RWPE2 (cell line): ENCODE measurements at regions not wholly inside any gene's neighbourhood (a gene's known extent, or its start where the extent isn't known, plus 50 kb on each side); places are given as distances from the start of the nearest gene placed in this dataset.

Experiments used
- ATAC-seq: fragments of 200-7000 bp; cut with Tn5 transposase; 3 replicates; pipeline ENCODE4 v1.9.1; 2021; ENCODE audit warnings: low read depth
- DNase-seq: peaks from one replicate; pipeline ENCODE4 v3.0.0-alpha.2; 2020; ENCODE audit warnings: low spot score
- H3K27ac ChIP-seq: fragments of 450-650 bp; 2 replicates; pipeline ENCODE4 v1.5.1; 2017; ENCODE audit warnings: mild to moderate bottlenecking; ENCODE audit not compliant: poor library complexity, severe bottlenecking
- H3K27me3 ChIP-seq: fragments of 250-450 bp; sonication (Bioruptor Pico); 2 replicates; pipeline ENCODE4 v1.5.1; 2021; ENCODE audit warnings: mild to moderate bottlenecking, moderate library complexity; ENCODE audit not compliant: insufficient read depth, poor library complexity, severe bottlenecking
- H3K36me3 ChIP-seq: fragments of 250-450 bp; sonication (Bioruptor Pico); 2 replicates; pipeline ENCODE4 v1.5.1; 2020; ENCODE audit warnings: low read depth, mild to moderate bottlenecking, moderate library complexity
- H3K4me1 ChIP-seq: fragments of 250-450 bp; sonication (Bioruptor Pico); 2 replicates; pipeline ENCODE4 v1.5.1; 2021; ENCODE audit warnings: mild to moderate bottlenecking, moderate library complexity; ENCODE audit not compliant: insufficient read depth, poor library complexity, severe bottlenecking
- H3K4me3 ChIP-seq: fragments of 250-450 bp; sonication (Bioruptor Pico); 2 replicates; pipeline ENCODE4 v1.5.1; 2021; ENCODE audit warnings: mild to moderate bottlenecking, moderate library complexity; ENCODE audit not compliant: severe bottlenecking
- H3K9me3 ChIP-seq: fragments of 250-450 bp; sonication (Bioruptor Pico); 2 replicates; pipeline ENCODE4 v1.5.1; 2021; ENCODE audit warnings: mild to moderate bottlenecking, moderate library complexity; ENCODE audit not compliant: severe bottlenecking
- TF ChIP-seq, protein P1 (sequence below): fragments of 450-650 bp; IDR thresholded peaks from one replicate; pipeline ENCODE4 v1.5.1; 2017; ENCODE audit warnings: mild to moderate bottlenecking, moderate library complexity; ENCODE audit not compliant: poor library complexity, severe bottlenecking

GRCh38 chr2:199092419-199092818 lies 365.3 kb downstream of the SATB2 start:
- H3K27ac ChIP-seq: no peak overlapping the region
- no peaks in the 10 kb centered on the region for H3K4me1 ChIP-seq
- H3K27me3 ChIP-seq: no peaks in the 10 kb centered on the region
- no peaks in the 10 kb centered on the region for H3K9me3 ChIP-seq
- DNase-seq: no peak
- no peaks in the 10 kb centered on the region for H3K36me3 ChIP-seq
- no peak overlapping the region for H3K4me3 ChIP-seq
- TF ChIP-seq, protein P1, sequence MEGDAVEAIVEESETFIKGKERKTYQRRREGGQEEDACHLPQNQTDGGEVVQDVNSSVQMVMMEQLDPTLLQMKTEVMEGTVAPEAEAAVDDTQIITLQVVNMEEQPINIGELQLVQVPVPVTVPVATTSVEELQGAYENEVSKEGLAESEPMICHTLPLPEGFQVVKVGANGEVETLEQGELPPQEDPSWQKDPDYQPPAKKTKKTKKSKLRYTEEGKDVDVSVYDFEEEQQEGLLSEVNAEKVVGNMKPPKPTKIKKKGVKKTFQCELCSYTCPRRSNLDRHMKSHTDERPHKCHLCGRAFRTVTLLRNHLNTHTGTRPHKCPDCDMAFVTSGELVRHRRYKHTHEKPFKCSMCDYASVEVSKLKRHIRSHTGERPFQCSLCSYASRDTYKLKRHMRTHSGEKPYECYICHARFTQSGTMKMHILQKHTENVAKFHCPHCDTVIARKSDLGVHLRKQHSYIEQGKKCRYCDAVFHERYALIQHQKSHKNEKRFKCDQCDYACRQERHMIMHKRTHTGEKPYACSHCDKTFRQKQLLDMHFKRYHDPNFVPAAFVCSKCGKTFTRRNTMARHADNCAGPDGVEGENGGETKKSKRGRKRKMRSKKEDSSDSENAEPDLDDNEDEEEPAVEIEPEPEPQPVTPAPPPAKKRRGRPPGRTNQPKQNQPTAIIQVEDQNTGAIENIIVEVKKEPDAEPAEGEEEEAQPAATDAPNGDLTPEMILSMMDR: no peak
- no peak for ATAC-seq

GRCh38 chr2:199085261-199085660 lies 372.5 kb downstream of the SATB2 start:
- no peaks in the 10 kb centered on the region for H3K4me1 ChIP-seq
- no peak overlapping the region for H3K4me3 ChIP-seq
- H3K9me3 ChIP-seq: no peaks in the 10 kb centered on the region
- TF ChIP-seq, protein P1: no peak
- H3K36me3 ChIP-seq: no peaks in the 10 kb centered on the region
- peak; percentile 25; the same call in 1 of the 3 replicates for ATAC-seq
- no peak for DNase-seq
- H3K27ac ChIP-seq: no peak overlapping the region
- H3K27me3 ChIP-seq: no peaks in the 10 kb centered on the region

DNA sequence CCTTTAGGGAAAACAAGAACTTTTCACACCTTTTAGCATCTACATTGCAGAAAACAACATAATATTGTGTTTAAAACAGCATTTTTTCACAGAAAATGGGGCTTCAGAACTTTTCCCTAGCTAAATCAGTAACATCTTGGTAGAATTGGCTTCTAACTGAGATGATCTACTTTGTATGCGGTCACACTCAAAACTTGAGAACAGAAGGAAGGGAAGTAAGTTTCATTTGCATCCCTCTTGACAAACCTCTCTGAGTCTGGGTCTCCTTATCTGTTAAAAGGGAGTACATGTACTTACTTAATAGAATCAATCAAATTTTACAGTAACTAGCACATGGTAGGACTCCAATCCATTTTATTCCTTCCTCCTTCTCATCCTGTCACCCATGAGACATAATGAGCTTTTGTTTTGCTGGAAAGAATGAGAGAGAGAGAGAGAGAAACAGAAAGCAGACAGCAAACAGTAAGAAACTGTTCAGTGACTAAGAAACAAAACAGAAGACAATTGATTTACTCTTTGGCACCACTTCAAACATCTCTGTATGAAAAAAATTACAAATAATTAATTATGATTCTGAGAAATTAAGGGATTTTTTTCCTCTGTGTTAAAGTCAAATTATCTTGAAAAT lies 387.3 kb downstream of the SATB2 start:
- Histone ChIP-seq H3K4me3 (no peak overlapping the region), H3K4me1 (no peaks in the 10 kb centered on the region), H3K36me3 (no peaks in the 10 kb centered on the region), H3K27ac (no peak overlapping the region), H3K9me3 (no peaks in the 10 kb centered on the region), H3K27me3 (no peaks in the 10 kb centered on the region)
- DNase-seq: no peak
- TF ChIP-seq, protein P1: no peak
- ATAC-seq: no peak

- H3K4me1 ChIP-seq: no peaks in the 10 kb centered on the region
- H3K4me3 ChIP-seq: no peak overlapping the region
- H3K9me3 ChIP-seq: no peaks in the 10 kb centered on the region
- DNase-seq (no peak), ATAC-seq (no peak)
- no peaks in the 10 kb centered on the region for H3K27me3 ChIP-seq
- TF ChIP-seq, protein P1: no peak
- no peak overlapping the region for H3K27ac ChIP-seq
- no peaks in the 10 kb centered on the region for H3K36me3 ChIP-seq
These were observed 393.5 kb downstream of the SATB2 start for GRCh38 chr2:199064201-199064600.

DNA sequence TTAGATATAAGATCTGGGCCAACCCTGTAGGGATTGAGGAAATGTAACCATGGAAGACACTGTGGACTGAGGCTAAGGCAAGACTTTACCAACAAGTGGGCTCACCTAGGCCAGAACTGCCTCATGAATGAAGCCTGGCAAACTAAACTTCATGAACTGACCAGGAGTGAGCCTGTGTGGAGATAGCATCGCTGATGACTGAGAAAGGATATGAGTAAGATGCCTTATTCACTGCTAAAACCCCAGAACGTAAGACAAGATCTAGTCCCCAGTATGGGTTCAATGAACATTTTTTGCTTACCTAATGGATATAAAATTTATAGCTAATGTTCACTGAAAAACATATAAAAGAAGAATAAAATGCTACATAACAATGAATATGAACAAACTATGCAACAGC lies 399.8 kb downstream of the SATB2 start:
- TF ChIP-seq, protein P1: no peak
- ATAC-seq: no peak
- no peaks in the 10 kb centered on the region for H3K4me1 ChIP-seq

More for the DNA sequence above, 399.8 kb downstream of the SATB2 start:
- H3K36me3 ChIP-seq: no peaks in the 10 kb centered on the region
- H3K9me3 ChIP-seq: no peaks in the 10 kb centered on the region
- no peak overlapping the region for H3K27ac ChIP-seq
- no peak for DNase-seq
- H3K27me3 ChIP-seq: no peaks in the 10 kb centered on the region
- no peak overlapping the region for H3K4me3 ChIP-seq
